Left ventricle myocardium inferior (tissue), 1 donor: ENCODE measurements at regions not wholly inside any gene's neighbourhood (a gene's known extent, or its start where the extent isn't known, plus 50 kb on each side); places are given as distances from the start of the nearest gene placed in this dataset.

Experiments
- DNase-seq: peaks from one replicate; pipeline ENCODE4 v3.0.0-alpha.2; 2020
- H3K27ac ChIP-seq: fragments of 200-600 bp; replicated peaks from 2 replicates; pipeline ENCODE4 v1.8.0; 2021
- H3K27me3 ChIP-seq: fragments of 200-600 bp; 2 replicates; pipeline ENCODE4 v1.8.0; 2021; ENCODE audit warnings: low read depth
- H3K36me3 ChIP-seq: fragments of 200-600 bp; 2 replicates; pipeline ENCODE4 v1.8.0; 2021
- H3K4me1 ChIP-seq: fragments of 200-600 bp; 2 replicates; pipeline ENCODE4 v1.8.0; 2021
- H3K4me3 ChIP-seq: fragments of 200-600 bp; 2 replicates; pipeline ENCODE4 v1.8.0; 2021; ENCODE audit warnings: mild to moderate bottlenecking, moderate library complexity
- H3K9me3 ChIP-seq: fragments of 200-600 bp; replicated peaks from 2 replicates; pipeline ENCODE4 v1.8.0; 2021
- CTCF ChIP-seq: fragments of 200-600 bp; IDR thresholded peaks from 2 replicates; pipeline ENCODE4 v1.8.0; 2021; ENCODE audit warnings: antibody characterized with exemption, mild to moderate bottlenecking, borderline replicate concordance
- intact Hi-C: fragments of 100-400 bp; cut with micrococcal nuclease; formaldehyde crosslinking; loops from one replicate; pipeline ENCODE4 v1.11.0; 2022
- donor health status: DM: no; HTN: yes; CAD: no; lungs with severe emphysema.

GRCh38 chr13:40402931-40403431, 263.5 kb downstream of the FOXO1 start:
- peak overlapping the region; percentile 5 for H3K4me3 ChIP-seq
- H3K27ac ChIP-seq: peak overlapping the region; percentile 69
- no peaks in the 10 kb centered on the region for H3K27me3 ChIP-seq
- no peak for TF ChIP-seq CTCF
- no peaks in the 10 kb centered on the region for H3K36me3 ChIP-seq
- intact Hi-C loops: no loop called here
- H3K9me3 ChIP-seq: no peaks in the 10 kb centered on the region
- H3K4me1 ChIP-seq: peaks cover 53% of the 10 kb centered on the region
- no peak for DNase-seq

- H3K4me1 ChIP-seq: peaks cover 53% of the 10 kb centered on the region
- intact Hi-C loops: no loop called here
- no peaks in the 10 kb centered on the region for H3K9me3 ChIP-seq
- H3K36me3 ChIP-seq: no peaks in the 10 kb centered on the region
- no peak for TF ChIP-seq CTCF
- H3K4me3 ChIP-seq: no peak overlapping the region
- H3K27ac ChIP-seq: peak overlapping the region; percentile 69
- DNase-seq: no peak
- H3K27me3 ChIP-seq: no peaks in the 10 kb centered on the region
Observed at GRCh38 chr13:40403509-40404241, 262.8 kb downstream of the FOXO1 start.

- Histone ChIP-seq H3K27me3 (no peaks in the 10 kb centered on the region), H3K4me1 (peaks cover 55% of the 10 kb centered on the region), H3K27ac (no peak overlapping the region), H3K9me3 (no peaks in the 10 kb centered on the region), H3K4me3 (no peak overlapping the region), H3K36me3 (no peaks in the 10 kb centered on the region)
- no peak for DNase-seq
- TF ChIP-seq CTCF: no peak
- intact Hi-C loops: no loop called here
Observed at GRCh38 chr13:40404407-40404806, 262.0 kb downstream of the FOXO1 start.

- DNase-seq: no peak
- Histone ChIP-seq H3K27me3 (no peaks in the 10 kb centered on the region), H3K4me3 (no peak overlapping the region), H3K27ac (no peak overlapping the region), H3K9me3 (no peaks in the 10 kb centered on the region), H3K4me1 (peaks cover 59% of the 10 kb centered on the region), H3K36me3 (no peaks in the 10 kb centered on the region)
- no peak for TF ChIP-seq CTCF
- intact Hi-C loops: no loop called here
Observed at GRCh38 chr13:40404967-40405716, 261.3 kb downstream of the FOXO1 start.

GRCh38 chr13:40406405-40407120, 259.9 kb downstream of the FOXO1 start:
- Histone ChIP-seq H3K9me3 (peaks cover 8% of the 10 kb centered on the region), H3K4me3 (no peak overlapping the region), H3K4me1 (peaks cover 60% of the 10 kb centered on the region), H3K27ac (peak overlapping the region; percentile 50), H3K27me3 (no peaks in the 10 kb centered on the region), H3K36me3 (no peaks in the 10 kb centered on the region)
- DNase-seq: no peak
- no peak for TF ChIP-seq CTCF
- intact Hi-C loops: no loop called here
